Keratinocyte (primary cell): ENCODE measurements at regions not wholly inside any gene's neighbourhood (a gene's known extent, or its start where the extent isn't known, plus 50 kb on each side); places are given as distances from the start of the nearest gene placed in this dataset.

ENCODE experiments used
- DNase-seq: peaks from one replicate; pipeline ENCODE4 v3.0.0-alpha.2; 2011; ENCODE audit warnings: low read depth, missing footprints, low spot score
- FAIRE-seq: peaks from 2 replicates; lab custom pipeline; 2011; peaks lifted over from hg19 to GRCh38; lab: Jason Lieb, UNC
- H2AFZ ChIP-seq: 2 replicates; pipeline ENCODE4 v1.6.0; 2012; ENCODE audit warnings: low read length, control low read depth, inconsistent platforms; ENCODE audit not compliant: control insufficient read depth
- H3K27ac ChIP-seq: 2 replicates; pipeline ENCODE4 v1.5.1; 2011; ENCODE audit warnings: low read length; ENCODE audit not compliant: control insufficient read depth, insufficient read depth
- H3K27me3 ChIP-seq: 3 replicates; pipeline ENCODE4 v1.6.0; 2011; ENCODE audit warnings: low read length; ENCODE audit not compliant: control insufficient read depth, insufficient read depth; ENCODE audit errors: extremely low read depth
- H3K36me3 ChIP-seq, 2 experiments: 2 replicates in 1 of 2; 3 replicates in 1 of 2; pipeline ENCODE4 v1.5.1; 2011; ENCODE audit warnings: low read length in 2 of 2, mild to moderate bottlenecking in 1 of 2; ENCODE audit not compliant: control insufficient read depth in 2 of 2, insufficient read depth in 2 of 2; ENCODE audit errors: extremely low read depth in 1 of 2
- H3K4me1 ChIP-seq: 3 replicates; pipeline ENCODE4 v1.5.1; 2011; ENCODE audit warnings: low read length; ENCODE audit not compliant: control insufficient read depth, insufficient read depth; ENCODE audit errors: extremely low read depth
- H3K4me2 ChIP-seq: 3 replicates; pipeline ENCODE4 v1.6.0; 2011; ENCODE audit warnings: low read depth, low read length; ENCODE audit not compliant: control insufficient read depth, insufficient read depth; ENCODE audit errors: extremely low read depth
- H3K4me3 ChIP-seq, 3 experiments: fragments of 200-600 bp in 1 of 3; sonication (generic) in 1 of 3; 2 replicates in 2 of 3; 3 replicates in 1 of 3; pipeline ENCODE4 v1.5.1; 2011 to 2016; ENCODE audit warnings: low read length in 3 of 3, mild to moderate bottlenecking in 3 of 3, control low read depth in 2 of 3, inconsistent platforms in 1 of 3, low read depth in 1 of 3, mixed read lengths in 1 of 3, mixed run types in 1 of 3, moderate library complexity in 1 of 3; ENCODE audit not compliant: control insufficient read depth in 2 of 3, insufficient read depth in 2 of 3; ENCODE audit errors: extremely low read depth in 1 of 3
- H3K79me2 ChIP-seq: 2 replicates; pipeline ENCODE4 v1.6.0; 2012; ENCODE audit warnings: low read length; ENCODE audit not compliant: control insufficient read depth, insufficient read depth
- H3K9ac ChIP-seq: 3 replicates; pipeline ENCODE4 v1.6.0; 2011; ENCODE audit warnings: low read length; ENCODE audit not compliant: control insufficient read depth, insufficient read depth; ENCODE audit errors: extremely low read depth
- H3K9me1 ChIP-seq: 3 replicates; pipeline ENCODE4 v1.6.0; 2011; ENCODE audit warnings: low read length; ENCODE audit not compliant: control insufficient read depth, insufficient read depth; ENCODE audit errors: extremely low read depth
- H3K9me3 ChIP-seq: 2 replicates; pipeline ENCODE4 v1.5.1; 2012; ENCODE audit warnings: low read depth, low read length; ENCODE audit not compliant: control insufficient read depth
- H4K20me1 ChIP-seq: 3 replicates; pipeline ENCODE4 v1.6.0; 2011; ENCODE audit warnings: low read length; ENCODE audit not compliant: control insufficient read depth, insufficient read depth; ENCODE audit errors: extremely low read depth
- CTCF ChIP-seq, 3 experiments: IDR thresholded peaks in 1 of 3; conservative IDR thresholded peaks in 1 of 3; optimal IDR thresholded peaks in 1 of 3; 2 replicates in 2 of 3; 3 replicates in 1 of 3; pipeline versions ENCODE3 to v1.5.1; 2011; ENCODE audit warnings: low read length in 3 of 3, mild to moderate bottlenecking in 3 of 3, moderate library complexity in 2 of 3, control low read depth in 1 of 3, inconsistent platforms in 1 of 3; ENCODE audit not compliant: insufficient read depth in 2 of 3; ENCODE audit errors: extremely low read depth in 1 of 3
- EZH2 ChIP-seq: IDR thresholded peaks from one replicate; pipeline ENCODE4 v1.6.1; 2012; ENCODE audit warnings: inconsistent platforms, mild to moderate bottlenecking, low read length, moderate library complexity
- dilution Hi-C: fragments of 300-500 bp; cut with MboI; formaldehyde crosslinking; loops from one replicate; pipeline ENCODE4 v1.7.0; 2020; ENCODE audit warnings: low sequenced_read_pairs; ENCODE audit not compliant: extremely low pct_ligation_motif_present

- Histone ChIP-seq H3K27ac (no peak overlapping the region), H3K79me2 (no peaks in the 10 kb centered on the region), H3K4me2 (no peak overlapping the region), H4K20me1 (peaks cover 3% of the 10 kb centered on the region), H3K36me3 (no peaks in the 10 kb centered on the region), H3K9me1 (no peaks in the 10 kb centered on the region), H3K27me3 (peaks cover 10% of the 10 kb centered on the region), H3K9me3 (no peaks in the 10 kb centered on the region), H3K4me3 (no peak overlapping the region), H3K4me1 (no peaks in the 10 kb centered on the region), H3K9ac (no peak overlapping the region), H2AFZ (no peak overlapping the region)
- dilution Hi-C loops: no loop called here
- DNase-seq (no peak), FAIRE-seq (no peak)
- TF ChIP-seq EZH2: no peak
- TF ChIP-seq CTCF (optimal IDR thresholded peaks at IDR 0.05 in 1 of 3, IDR thresholded peaks at IDR 0.05 in 1 of 3, conservative IDR thresholded peaks at IDR 0.05 in 1 of 3; ENCODE audit: extremely low read depth in 1 of 3, insufficient read depth in 2 of 3, low read length in 3 of 3): no peak
Observed at GRCh38 chr2:120830096-120830830, 94.6 kb downstream of the GLI2 start.

- DNase-seq: no peak
- no peaks in the 10 kb centered on the region for H3K79me2 ChIP-seq
- dilution Hi-C loops: no loop called here
- H3K4me1 ChIP-seq: no peaks in the 10 kb centered on the region
- H3K4me2 ChIP-seq: no peak overlapping the region
- no peak for TF ChIP-seq EZH2
- no peak for TF ChIP-seq CTCF (optimal IDR thresholded peaks at IDR 0.05 in 1 of 3, IDR thresholded peaks at IDR 0.05 in 1 of 3, conservative IDR thresholded peaks at IDR 0.05 in 1 of 3; ENCODE audit: extremely low read depth in 1 of 3, insufficient read depth in 2 of 3, low read length in 3 of 3)
- peaks cover 9% of the 10 kb centered on the region for H3K27me3 ChIP-seq
- H3K36me3 ChIP-seq: no peaks in the 10 kb centered on the region
- H3K4me3 ChIP-seq: no peak overlapping the region
- no peak overlapping the region for H3K9ac ChIP-seq
- peaks cover 3% of the 10 kb centered on the region for H4K20me1 ChIP-seq
- H3K9me3 ChIP-seq: no peaks in the 10 kb centered on the region
- H2AFZ ChIP-seq: no peak overlapping the region
- no peaks in the 10 kb centered on the region for H3K9me1 ChIP-seq
- no peak for FAIRE-seq
- H3K27ac ChIP-seq: no peak overlapping the region
Observed at GRCh38 chr2:120831086-120831485, 95.4 kb downstream of the GLI2 start.
